ENCODE measurements at regions not wholly inside any gene's neighbourhood (a gene's known extent, or its start where the extent isn't known, plus 50 kb on each side); places are given as distances from the start of the nearest gene placed in this dataset.

GRCh38 chr11:70612459-70613141 lies 214.3 kb downstream of the CTTN start:
- Histone ChIP-seq H3K36me3 (ENCODE audit: low read depth) (no peaks in the 10 kb centered on the region), H3K9me3 (peaks cover 10% of the 10 kb centered on the region), H3K4me3 (no peak overlapping the region), H3K4me1 (ENCODE audit: low read depth) (no peaks in the 10 kb centered on the region)
- no peak for TF ChIP-seq CTCF (IDR thresholded peaks at IDR 0.05)
- DNase-seq (peak in 1 of 3 donors; percentile 8), ATAC-seq (no peak)
- intact Hi-C loops (cut with DNase I, micrococcal nuclease), result no loop called here

GRCh38 chr11:70614034-70614681 lies 215.8 kb downstream of the CTTN start:
- peaks cover 10% of the 10 kb centered on the region for H3K4me1 ChIP-seq (ENCODE audit: low read depth)
- H3K9me3 ChIP-seq, result peaks cover 10% of the 10 kb centered on the region
- ATAC-seq (no peak), DNase-seq (no peak)
- no peak for TF ChIP-seq CTCF (IDR thresholded peaks at IDR 0.05)
- H3K4me3 ChIP-seq, result no peak overlapping the region
- intact Hi-C loops (cut with DNase I, micrococcal nuclease), result no loop called here
- H3K36me3 ChIP-seq (ENCODE audit: low read depth), result no peaks in the 10 kb centered on the region

GRCh38 chr11:70615036-70615875 lies 216.9 kb downstream of the CTTN start:
- no peak for ATAC-seq
- peaks cover 10% of the 10 kb centered on the region for H3K9me3 ChIP-seq
- intact Hi-C loops (cut with DNase I, micrococcal nuclease), result no loop called here
- H3K36me3 ChIP-seq (ENCODE audit: low read depth), result no peaks in the 10 kb centered on the region
- peaks cover 13% of the 10 kb centered on the region for H3K4me1 ChIP-seq (ENCODE audit: low read depth)
- TF ChIP-seq CTCF (IDR thresholded peaks at IDR 0.05), result no peak
- H3K4me3 ChIP-seq, result no peak overlapping the region
- DNase-seq, result no peak

GRCh38 chr11:70616317-70616716 lies 218.0 kb downstream of the CTTN start:
- ATAC-seq (no peak), DNase-seq (peak in 1 of 3 donors; percentile 23)
- TF ChIP-seq CTCF (IDR thresholded peaks at IDR 0.05), result no peak
- peaks cover 13% of the 10 kb centered on the region for H3K4me1 ChIP-seq (ENCODE audit: low read depth)
- H3K4me3 ChIP-seq, result no peak overlapping the region
- H3K36me3 ChIP-seq (ENCODE audit: low read depth), result no peaks in the 10 kb centered on the region
- intact Hi-C loops (cut with DNase I, micrococcal nuclease), result no loop called here
- peaks cover 10% of the 10 kb centered on the region for H3K9me3 ChIP-seq

- Histone ChIP-seq H3K4me3 (no peak overlapping the region), H3K9me3 (peaks cover 10% of the 10 kb centered on the region), H3K4me1 (ENCODE audit: low read depth) (peaks cover 13% of the 10 kb centered on the region), H3K36me3 (ENCODE audit: low read depth) (no peaks in the 10 kb centered on the region)
- TF ChIP-seq CTCF (IDR thresholded peaks at IDR 0.05), result no peak
- intact Hi-C loops (cut with DNase I, micrococcal nuclease), result no loop called here
- ATAC-seq, result no peak
- no peak for DNase-seq
Observed at GRCh38 chr11:70616938-70617654, 218.8 kb downstream of the CTTN start.

Measured in mucosa of descending colon (tissue), 3 donors.